Astrocyte (in vitro differentiated cells and primary cell): ENCODE measurements at regions not wholly inside any gene's neighbourhood (a gene's known extent, or its start where the extent isn't known, plus 50 kb on each side); places are given as distances from the start of the nearest gene placed in this dataset.

Source experiments
- DNase-seq: peaks from one replicate; pipeline ENCODE4 v3.0.0-alpha.2; 2010; ENCODE audit warnings: low read depth
- FAIRE-seq: peaks from 2 replicates; lab custom pipeline; 2011; peaks lifted over from hg19 to GRCh38; lab: Jason Lieb, UNC
- H2AFZ ChIP-seq: 2 replicates; pipeline ENCODE4 v1.6.0; 2012; ENCODE audit warnings: low read depth, low read length, inconsistent platforms
- H3K27ac ChIP-seq: 2 replicates; pipeline ENCODE4 v1.5.1; 2011; ENCODE audit warnings: low read depth, low read length, inconsistent platforms
- H3K27me3 ChIP-seq: 2 replicates; pipeline ENCODE4 v1.6.0; 2011; ENCODE audit warnings: low read length, inconsistent platforms; ENCODE audit not compliant: insufficient read depth
- H3K36me3 ChIP-seq: 2 replicates; pipeline ENCODE4 v1.5.1; 2011; ENCODE audit warnings: low read length, inconsistent platforms; ENCODE audit not compliant: insufficient read depth
- H3K4me1 ChIP-seq: 2 replicates; pipeline ENCODE4 v1.5.1; 2011; ENCODE audit warnings: low read length, inconsistent platforms; ENCODE audit not compliant: insufficient read depth
- H3K4me2 ChIP-seq: 2 replicates; pipeline ENCODE4 v1.6.0; 2012; ENCODE audit warnings: low read length, inconsistent platforms
- H3K4me3 ChIP-seq: 2 replicates; pipeline ENCODE4 v1.5.1; 2011; ENCODE audit warnings: low read depth, mild to moderate bottlenecking, low read length, inconsistent platforms; ENCODE audit not compliant: insufficient read depth
- H3K79me2 ChIP-seq: 2 replicates; pipeline ENCODE4 v1.6.0; 2012; ENCODE audit warnings: mild to moderate bottlenecking, low read length, inconsistent platforms; ENCODE audit not compliant: insufficient read depth
- H3K9ac ChIP-seq: 2 replicates; pipeline ENCODE4 v1.6.0; 2012; ENCODE audit warnings: mild to moderate bottlenecking, low read length, inconsistent platforms
- H3K9me3 ChIP-seq: 2 replicates; pipeline ENCODE4 v1.5.1; 2012; ENCODE audit warnings: low read depth, mild to moderate bottlenecking, low read length, inconsistent platforms; ENCODE audit not compliant: insufficient read depth
- H4K20me1 ChIP-seq: 2 replicates; pipeline ENCODE4 v1.6.0; 2012; ENCODE audit warnings: low read length, inconsistent platforms; ENCODE audit not compliant: insufficient read depth
- H3K27ac Mint-ChIP-seq: one replicate; pipeline ENCODE4 v1.8.0; 2021; ENCODE audit warnings: mild to moderate bottlenecking, mixed read lengths; ENCODE audit not compliant: unreplicated experiment
- H3K27me3 Mint-ChIP-seq: one replicate; pipeline ENCODE4 v1.8.0; 2021; ENCODE audit warnings: low read depth, mixed read lengths; ENCODE audit not compliant: unreplicated experiment
- H3K36me3 Mint-ChIP-seq: one replicate; pipeline ENCODE4 v1.8.0; 2021; ENCODE audit warnings: low read depth, mixed read lengths; ENCODE audit not compliant: unreplicated experiment
- H3K4me1 Mint-ChIP-seq: one replicate; pipeline ENCODE4 v1.8.0; 2021; ENCODE audit warnings: low read depth, mixed read lengths; ENCODE audit not compliant: unreplicated experiment
- H3K4me3 Mint-ChIP-seq: one replicate; pipeline ENCODE4 v1.8.0; 2021; ENCODE audit warnings: mild to moderate bottlenecking, moderate library complexity, mixed read lengths; ENCODE audit not compliant: unreplicated experiment
- H3K9me3 Mint-ChIP-seq: one replicate; pipeline ENCODE4 v1.8.0; 2021; ENCODE audit warnings: mild to moderate bottlenecking, mixed read lengths; ENCODE audit not compliant: unreplicated experiment
- EZH2 ChIP-seq: IDR thresholded peaks from 2 replicates; pipeline ENCODE4 v1.6.1; 2012; ENCODE audit warnings: mild to moderate bottlenecking, low read length, inconsistent platforms; ENCODE audit not compliant: insufficient read depth
- TF ChIP-seq, protein P1 (sequence below): IDR thresholded peaks from 2 replicates; pipeline ENCODE4 v1.5.1; 2011; ENCODE audit warnings: low read depth, mild to moderate bottlenecking, inconsistent platforms, low read length, moderate library complexity; ENCODE audit not compliant: insufficient read depth

DNA sequence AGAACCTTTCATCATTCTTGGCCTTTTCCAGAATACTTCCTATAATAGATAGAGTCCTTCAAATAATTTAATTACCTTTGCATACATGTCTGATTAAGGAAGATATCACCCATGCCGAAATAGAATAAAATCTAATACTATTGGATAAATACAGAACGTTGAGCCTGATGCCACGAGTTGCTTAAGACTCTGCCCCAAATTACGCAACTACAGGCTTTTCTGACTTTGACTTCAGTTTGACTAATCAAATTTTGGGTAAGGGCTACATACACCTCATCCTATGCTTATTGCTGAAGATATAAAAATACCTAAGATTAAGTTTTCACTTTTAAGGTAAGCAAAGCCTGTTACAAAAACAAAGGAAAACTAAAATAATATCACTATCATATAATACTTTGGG, 1065.1 kb upstream of the NRXN1 start:
- H3K36me3 Mint-ChIP-seq = no peaks in the 10 kb centered on the region
- Histone ChIP-seq H3K4me1 (no peaks in the 10 kb centered on the region), H3K9me3 (no peaks in the 10 kb centered on the region), H3K9ac (no peak overlapping the region), H3K36me3 (no peaks in the 10 kb centered on the region), H3K79me2 (no peaks in the 10 kb centered on the region), H4K20me1 (no peaks in the 10 kb centered on the region), H3K4me3 (no peak overlapping the region), H3K27me3 (no peaks in the 10 kb centered on the region), H3K4me2 (no peak overlapping the region), H3K27ac (no peak overlapping the region), H2AFZ (no peak overlapping the region)
- no peaks in the 10 kb centered on the region for H3K27me3 Mint-ChIP-seq
- FAIRE-seq (no peak), DNase-seq (no peak)
- no peak for TF ChIP-seq EZH2
- TF ChIP-seq, protein P1, sequence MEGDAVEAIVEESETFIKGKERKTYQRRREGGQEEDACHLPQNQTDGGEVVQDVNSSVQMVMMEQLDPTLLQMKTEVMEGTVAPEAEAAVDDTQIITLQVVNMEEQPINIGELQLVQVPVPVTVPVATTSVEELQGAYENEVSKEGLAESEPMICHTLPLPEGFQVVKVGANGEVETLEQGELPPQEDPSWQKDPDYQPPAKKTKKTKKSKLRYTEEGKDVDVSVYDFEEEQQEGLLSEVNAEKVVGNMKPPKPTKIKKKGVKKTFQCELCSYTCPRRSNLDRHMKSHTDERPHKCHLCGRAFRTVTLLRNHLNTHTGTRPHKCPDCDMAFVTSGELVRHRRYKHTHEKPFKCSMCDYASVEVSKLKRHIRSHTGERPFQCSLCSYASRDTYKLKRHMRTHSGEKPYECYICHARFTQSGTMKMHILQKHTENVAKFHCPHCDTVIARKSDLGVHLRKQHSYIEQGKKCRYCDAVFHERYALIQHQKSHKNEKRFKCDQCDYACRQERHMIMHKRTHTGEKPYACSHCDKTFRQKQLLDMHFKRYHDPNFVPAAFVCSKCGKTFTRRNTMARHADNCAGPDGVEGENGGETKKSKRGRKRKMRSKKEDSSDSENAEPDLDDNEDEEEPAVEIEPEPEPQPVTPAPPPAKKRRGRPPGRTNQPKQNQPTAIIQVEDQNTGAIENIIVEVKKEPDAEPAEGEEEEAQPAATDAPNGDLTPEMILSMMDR = no peak
- no peak overlapping the region for H3K27ac Mint-ChIP-seq
- H3K9me3 Mint-ChIP-seq = no peaks in the 10 kb centered on the region
- H3K4me3 Mint-ChIP-seq = no peak overlapping the region
- H3K4me1 Mint-ChIP-seq = no peaks in the 10 kb centered on the region

DNA sequence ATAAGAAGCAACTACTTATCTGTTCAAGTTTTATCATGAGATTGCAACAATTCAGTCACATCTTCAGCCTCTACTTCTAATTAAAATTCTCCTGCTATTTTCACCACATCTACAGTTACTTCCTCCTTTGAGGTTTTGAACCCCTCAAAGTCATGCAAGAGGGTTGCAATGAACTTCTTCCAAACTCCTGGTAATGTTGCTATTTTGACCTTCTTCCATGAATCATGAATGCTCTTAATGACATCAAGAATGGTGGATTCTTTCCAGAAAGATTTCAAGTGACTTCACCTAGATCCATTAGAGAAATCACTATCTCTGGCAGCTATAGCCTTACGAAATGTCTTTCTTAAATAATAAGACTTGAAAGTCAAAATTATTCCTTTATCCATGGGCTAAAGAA, 1052.8 kb upstream of the NRXN1 start:
- H3K36me3 ChIP-seq = no peaks in the 10 kb centered on the region
- no peaks in the 10 kb centered on the region for H3K4me1 ChIP-seq
- H3K4me1 Mint-ChIP-seq = peaks cover 9% of the 10 kb centered on the region
- no peak for TF ChIP-seq EZH2
- TF ChIP-seq, protein P1 = no peak
- peak; percentile 20 for DNase-seq
- H4K20me1 ChIP-seq = no peaks in the 10 kb centered on the region
- no peaks in the 10 kb centered on the region for H3K9me3 ChIP-seq
- no peak overlapping the region for H3K4me2 ChIP-seq
- H3K36me3 Mint-ChIP-seq = no peaks in the 10 kb centered on the region
- H3K9ac ChIP-seq = no peak overlapping the region
- H3K4me3 Mint-ChIP-seq = no peak overlapping the region
- H3K27ac ChIP-seq = no peak overlapping the region
- no peaks in the 10 kb centered on the region for H3K9me3 Mint-ChIP-seq
- no peak overlapping the region for H3K4me3 ChIP-seq
- H3K27me3 Mint-ChIP-seq = no peaks in the 10 kb centered on the region
- no peaks in the 10 kb centered on the region for H3K79me2 ChIP-seq
- H3K27ac Mint-ChIP-seq = no peak overlapping the region
- FAIRE-seq = no peak
- H3K27me3 ChIP-seq = no peaks in the 10 kb centered on the region
- H2AFZ ChIP-seq = no peak overlapping the region

DNA sequence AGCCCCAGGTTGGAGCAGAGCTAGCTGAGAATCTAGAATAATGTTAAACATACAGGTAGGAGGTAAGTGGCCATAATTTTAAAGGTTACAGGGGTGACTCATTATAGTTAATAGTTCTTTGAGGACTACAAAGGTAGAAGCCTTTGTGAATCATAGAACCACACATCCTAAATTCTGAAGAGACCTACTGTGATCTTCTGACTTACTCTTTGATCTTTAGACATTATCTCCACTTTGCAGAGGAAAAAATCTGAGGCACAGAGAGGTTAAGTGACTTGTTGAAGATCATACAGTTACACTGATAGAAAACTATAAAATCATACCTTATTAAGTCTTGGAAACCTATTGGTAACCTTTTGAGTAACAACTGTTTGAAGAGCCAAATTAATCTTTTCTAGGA, 1051.3 kb upstream of the NRXN1 start:
- no peak overlapping the region for H3K4me2 ChIP-seq
- H3K9me3 ChIP-seq = no peaks in the 10 kb centered on the region
- H3K4me1 Mint-ChIP-seq = peaks cover 9% of the 10 kb centered on the region
- H3K4me3 Mint-ChIP-seq = no peak overlapping the region
- DNase-seq = no peak
- H3K27me3 ChIP-seq = no peaks in the 10 kb centered on the region
- no peaks in the 10 kb centered on the region for H3K79me2 ChIP-seq
- FAIRE-seq = no peak
- H3K9ac ChIP-seq = no peak overlapping the region
- no peak overlapping the region for H3K27ac Mint-ChIP-seq
- H2AFZ ChIP-seq = no peak overlapping the region
- no peak overlapping the region for H3K4me3 ChIP-seq
- H3K36me3 Mint-ChIP-seq = no peaks in the 10 kb centered on the region
- no peak for TF ChIP-seq EZH2
- TF ChIP-seq, protein P1 = no peak
- H3K9me3 Mint-ChIP-seq = no peaks in the 10 kb centered on the region
- H4K20me1 ChIP-seq = no peaks in the 10 kb centered on the region
- H3K4me1 ChIP-seq = no peaks in the 10 kb centered on the region
- H3K36me3 ChIP-seq = no peaks in the 10 kb centered on the region
- H3K27me3 Mint-ChIP-seq = no peaks in the 10 kb centered on the region
- no peak overlapping the region for H3K27ac ChIP-seq
